ENCODE measurements at regions not wholly inside any gene's neighbourhood (a gene's known extent, or its start where the extent isn't known, plus 50 kb on each side); places are given as distances from the start of the nearest gene placed in this dataset.

DNA sequence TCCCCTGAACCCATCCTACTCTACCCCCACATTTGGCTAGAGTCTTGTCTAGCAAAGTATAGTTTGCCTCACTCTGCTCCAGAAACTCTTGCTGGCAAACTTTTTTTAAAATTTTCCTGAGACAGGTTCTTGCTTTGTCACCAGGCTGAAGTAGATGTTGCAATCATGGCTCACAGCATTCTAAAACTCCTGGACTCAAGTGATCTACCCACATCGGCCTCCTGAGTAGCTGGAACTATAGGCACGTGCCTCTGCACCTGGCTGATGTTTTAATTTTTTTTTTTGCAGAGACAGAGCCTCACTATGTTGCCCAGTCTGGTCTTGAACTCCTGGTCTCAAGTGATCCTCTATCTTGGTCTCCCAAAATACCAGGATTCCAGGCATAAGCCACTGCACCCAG is 175.8 kb upstream of the FBXL17 start:
- Histone ChIP-seq H3K9ac (ENCODE audit: low read depth, low read length, poor library complexity, severe bottlenecking) (no peak overlapping the region), H3K27me3 (ENCODE audit: insufficient read depth, low read length, poor library complexity, severe bottlenecking) (no peaks in the 10 kb centered on the region), H2AFZ (ENCODE audit: low read length) (no peak overlapping the region), H3K4me1 (ENCODE audit: insufficient read depth, low read length, poor library complexity, severe bottlenecking) (no peaks in the 10 kb centered on the region), H3F3A (ENCODE audit: low read depth) (no peaks in the 10 kb centered on the region), H3K79me2 (ENCODE audit: insufficient read depth, low read length) (no peaks in the 10 kb centered on the region), H3K9me2 (replicated peaks; ENCODE audit: low read depth, low read length) (no peaks in the 10 kb centered on the region), H3K4me2 (ENCODE audit: low read depth, low read length, poor library complexity, severe bottlenecking) (no peak overlapping the region), H4K20me1 (ENCODE audit: insufficient read depth, low read length, poor library complexity, severe bottlenecking) (no peaks in the 10 kb centered on the region), H3K4me3 (ENCODE audit: low read length, poor library complexity, severe bottlenecking) (no peak overlapping the region), H3K36me3 (ENCODE audit: insufficient read depth, low read length) (no peaks in the 10 kb centered on the region), H3K9me3 (ENCODE audit: insufficient read depth, low read depth, low read length) (no peaks in the 10 kb centered on the region)
- no peak for TF ChIP-seq EZH2phosphoT487 (IDR thresholded peaks at IDR 0.05; ENCODE audit: borderline replicate concordance)
- TF ChIP-seq, protein P1, sequence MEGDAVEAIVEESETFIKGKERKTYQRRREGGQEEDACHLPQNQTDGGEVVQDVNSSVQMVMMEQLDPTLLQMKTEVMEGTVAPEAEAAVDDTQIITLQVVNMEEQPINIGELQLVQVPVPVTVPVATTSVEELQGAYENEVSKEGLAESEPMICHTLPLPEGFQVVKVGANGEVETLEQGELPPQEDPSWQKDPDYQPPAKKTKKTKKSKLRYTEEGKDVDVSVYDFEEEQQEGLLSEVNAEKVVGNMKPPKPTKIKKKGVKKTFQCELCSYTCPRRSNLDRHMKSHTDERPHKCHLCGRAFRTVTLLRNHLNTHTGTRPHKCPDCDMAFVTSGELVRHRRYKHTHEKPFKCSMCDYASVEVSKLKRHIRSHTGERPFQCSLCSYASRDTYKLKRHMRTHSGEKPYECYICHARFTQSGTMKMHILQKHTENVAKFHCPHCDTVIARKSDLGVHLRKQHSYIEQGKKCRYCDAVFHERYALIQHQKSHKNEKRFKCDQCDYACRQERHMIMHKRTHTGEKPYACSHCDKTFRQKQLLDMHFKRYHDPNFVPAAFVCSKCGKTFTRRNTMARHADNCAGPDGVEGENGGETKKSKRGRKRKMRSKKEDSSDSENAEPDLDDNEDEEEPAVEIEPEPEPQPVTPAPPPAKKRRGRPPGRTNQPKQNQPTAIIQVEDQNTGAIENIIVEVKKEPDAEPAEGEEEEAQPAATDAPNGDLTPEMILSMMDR (conservative IDR thresholded peaks at IDR 0.05; ENCODE audit: low read length) = no peak

DNA sequence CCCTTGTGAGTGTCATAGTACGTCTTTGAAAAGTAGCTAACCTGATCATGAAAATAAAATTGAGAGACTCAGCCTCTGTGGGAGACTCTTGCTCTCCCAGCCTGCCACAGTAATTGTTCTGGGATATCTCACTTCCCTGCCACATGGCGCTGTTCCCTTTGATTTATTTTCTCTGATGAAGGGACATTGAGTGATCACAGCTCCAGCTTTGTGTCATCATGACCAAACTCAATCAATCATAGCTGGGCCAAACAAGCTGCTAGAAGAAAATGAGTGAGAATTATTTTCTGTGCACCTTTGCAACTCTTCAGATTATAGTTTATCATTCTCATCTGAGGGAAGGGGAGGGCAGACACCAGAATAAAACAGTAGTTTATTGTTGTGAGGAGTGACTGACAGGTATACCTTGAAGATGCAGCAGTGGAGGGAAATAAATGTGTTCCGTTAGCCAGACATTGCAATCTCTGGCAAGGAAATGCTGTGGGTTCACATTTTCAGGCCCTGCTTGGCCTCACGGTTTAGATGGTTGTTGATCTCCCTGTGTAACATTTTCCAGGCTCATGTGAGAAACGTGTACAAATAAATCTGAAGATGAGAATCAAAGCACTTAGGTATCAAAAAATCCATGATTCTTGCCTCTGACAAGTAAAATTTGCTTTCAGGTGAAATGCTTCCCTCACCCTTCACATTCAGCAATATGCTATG is 174.7 kb upstream of the FBXL17 start:
- Histone ChIP-seq H3K4me2 (ENCODE audit: low read depth, low read length, poor library complexity, severe bottlenecking) (no peak overlapping the region), H3F3A (ENCODE audit: low read depth) (no peaks in the 10 kb centered on the region), H3K4me1 (ENCODE audit: insufficient read depth, low read length, poor library complexity, severe bottlenecking) (no peaks in the 10 kb centered on the region), H3K79me2 (ENCODE audit: insufficient read depth, low read length) (no peaks in the 10 kb centered on the region), H3K9me3 (ENCODE audit: insufficient read depth, low read depth, low read length) (no peaks in the 10 kb centered on the region), H3K9ac (ENCODE audit: low read depth, low read length, poor library complexity, severe bottlenecking) (no peak overlapping the region), H3K9me2 (replicated peaks; ENCODE audit: low read depth, low read length) (no peaks in the 10 kb centered on the region), H3K4me3 (ENCODE audit: low read length, poor library complexity, severe bottlenecking) (no peak overlapping the region), H2AFZ (ENCODE audit: low read length) (no peak overlapping the region), H3K27me3 (ENCODE audit: insufficient read depth, low read length, poor library complexity, severe bottlenecking) (no peaks in the 10 kb centered on the region), H4K20me1 (ENCODE audit: insufficient read depth, low read length, poor library complexity, severe bottlenecking) (no peaks in the 10 kb centered on the region), H3K36me3 (ENCODE audit: insufficient read depth, low read length) (no peaks in the 10 kb centered on the region)
- TF ChIP-seq, protein P1 (conservative IDR thresholded peaks at IDR 0.05; ENCODE audit: low read length) = no peak
- TF ChIP-seq EZH2phosphoT487 (IDR thresholded peaks at IDR 0.05; ENCODE audit: borderline replicate concordance) = no peak

DNA sequence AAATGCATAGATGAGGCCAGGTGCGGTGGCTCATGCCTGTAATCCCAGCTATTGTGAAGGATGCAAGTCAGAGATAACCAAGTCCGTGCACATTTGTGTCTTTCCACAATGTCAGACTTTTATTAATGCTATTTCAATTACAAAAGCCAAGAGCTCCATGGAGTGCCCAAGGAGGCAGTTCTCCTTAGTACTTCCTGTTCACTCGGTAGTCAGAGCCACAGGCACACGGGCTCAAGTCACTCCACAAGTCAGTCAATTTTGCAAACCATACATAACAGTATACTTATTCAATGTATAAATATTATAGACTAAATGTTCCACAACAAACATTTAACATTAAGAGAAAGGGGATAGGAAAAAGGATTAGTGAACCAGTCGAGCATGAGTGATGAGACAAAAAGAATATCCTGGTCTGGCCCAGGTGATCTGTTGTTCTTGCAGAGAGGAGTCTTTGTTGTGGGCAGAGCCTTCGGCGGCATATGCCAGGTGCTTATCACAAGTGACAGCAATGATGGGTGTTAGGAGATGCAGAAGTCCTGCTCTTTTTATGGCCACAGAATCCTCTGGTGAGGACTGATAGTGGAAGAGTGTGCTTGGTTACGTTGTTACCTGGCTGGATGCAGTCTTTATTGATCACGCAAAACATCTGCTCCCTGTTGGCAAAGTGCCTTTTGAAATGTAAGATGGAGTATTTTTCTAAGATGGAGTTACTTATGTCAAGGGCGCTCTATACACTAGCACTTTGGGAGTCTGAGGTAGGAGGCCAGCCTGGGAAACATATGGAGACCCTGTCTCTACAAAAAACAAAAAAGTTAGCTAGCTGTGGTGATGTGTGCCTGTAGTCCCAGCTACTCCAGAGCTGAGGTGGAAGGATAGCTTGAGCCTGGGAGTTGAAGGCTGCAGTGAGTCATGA is 167.0 kb upstream of the FBXL17 start:
- H3K4me3 ChIP-seq (ENCODE audit: low read length, poor library complexity, severe bottlenecking) = no peak overlapping the region
- H3K4me1 ChIP-seq (ENCODE audit: insufficient read depth, low read length, poor library complexity, severe bottlenecking) = peaks cover 9% of the 10 kb centered on the region
- no peaks in the 10 kb centered on the region for H3K9me2 ChIP-seq (replicated peaks; ENCODE audit: low read depth, low read length)
- H3F3A ChIP-seq (ENCODE audit: low read depth) = no peaks in the 10 kb centered on the region
- TF ChIP-seq EZH2phosphoT487 (IDR thresholded peaks at IDR 0.05; ENCODE audit: borderline replicate concordance) = no peak
- TF ChIP-seq, protein P1 (conservative IDR thresholded peaks at IDR 0.05; ENCODE audit: low read length) = no peak
- no peak overlapping the region for H3K9ac ChIP-seq (ENCODE audit: low read depth, low read length, poor library complexity, severe bottlenecking)
- no peak overlapping the region for H2AFZ ChIP-seq (ENCODE audit: low read length)
- H3K27me3 ChIP-seq (ENCODE audit: insufficient read depth, low read length, poor library complexity, severe bottlenecking) = no peaks in the 10 kb centered on the region
- H3K36me3 ChIP-seq (ENCODE audit: insufficient read depth, low read length) = no peaks in the 10 kb centered on the region
- no peaks in the 10 kb centered on the region for H4K20me1 ChIP-seq (ENCODE audit: insufficient read depth, low read length, poor library complexity, severe bottlenecking)
- no peak overlapping the region for H3K4me2 ChIP-seq (ENCODE audit: low read depth, low read length, poor library complexity, severe bottlenecking)
- H3K79me2 ChIP-seq (ENCODE audit: insufficient read depth, low read length) = no peaks in the 10 kb centered on the region
- H3K9me3 ChIP-seq (ENCODE audit: insufficient read depth, low read depth, low read length) = no peaks in the 10 kb centered on the region

Data from Loucy (cell line).